Left ventricle myocardium inferior (tissue), 1 donor: ENCODE measurements at regions not wholly inside any gene's neighbourhood (a gene's known extent, or its start where the extent isn't known, plus 50 kb on each side); places are given as distances from the start of the nearest gene placed in this dataset.

Experiments used
- DNase-seq: peaks from one replicate; pipeline ENCODE4 v3.0.0-alpha.2; 2020
- H3K27ac ChIP-seq: fragments of 200-600 bp; replicated peaks from 2 replicates; pipeline ENCODE4 v1.8.0; 2021
- H3K27me3 ChIP-seq: fragments of 200-600 bp; 2 replicates; pipeline ENCODE4 v1.8.0; 2021; ENCODE audit warnings: low read depth
- H3K36me3 ChIP-seq: fragments of 200-600 bp; 2 replicates; pipeline ENCODE4 v1.8.0; 2021
- H3K4me1 ChIP-seq: fragments of 200-600 bp; 2 replicates; pipeline ENCODE4 v1.8.0; 2021
- H3K4me3 ChIP-seq: fragments of 200-600 bp; 2 replicates; pipeline ENCODE4 v1.8.0; 2021; ENCODE audit warnings: mild to moderate bottlenecking, moderate library complexity
- H3K9me3 ChIP-seq: fragments of 200-600 bp; replicated peaks from 2 replicates; pipeline ENCODE4 v1.8.0; 2021
- intact Hi-C: fragments of 100-400 bp; cut with micrococcal nuclease; formaldehyde crosslinking; loops from one replicate; pipeline ENCODE4 v1.11.0; 2022
- TF ChIP-seq, protein P1 (sequence below): fragments of 200-600 bp; IDR thresholded peaks from 2 replicates; pipeline ENCODE4 v1.8.0; 2021; ENCODE audit warnings: antibody characterized with exemption, mild to moderate bottlenecking, borderline replicate concordance
- donor health status: DM: no; HTN: yes; CAD: no; lungs with severe emphysema.

DNA sequence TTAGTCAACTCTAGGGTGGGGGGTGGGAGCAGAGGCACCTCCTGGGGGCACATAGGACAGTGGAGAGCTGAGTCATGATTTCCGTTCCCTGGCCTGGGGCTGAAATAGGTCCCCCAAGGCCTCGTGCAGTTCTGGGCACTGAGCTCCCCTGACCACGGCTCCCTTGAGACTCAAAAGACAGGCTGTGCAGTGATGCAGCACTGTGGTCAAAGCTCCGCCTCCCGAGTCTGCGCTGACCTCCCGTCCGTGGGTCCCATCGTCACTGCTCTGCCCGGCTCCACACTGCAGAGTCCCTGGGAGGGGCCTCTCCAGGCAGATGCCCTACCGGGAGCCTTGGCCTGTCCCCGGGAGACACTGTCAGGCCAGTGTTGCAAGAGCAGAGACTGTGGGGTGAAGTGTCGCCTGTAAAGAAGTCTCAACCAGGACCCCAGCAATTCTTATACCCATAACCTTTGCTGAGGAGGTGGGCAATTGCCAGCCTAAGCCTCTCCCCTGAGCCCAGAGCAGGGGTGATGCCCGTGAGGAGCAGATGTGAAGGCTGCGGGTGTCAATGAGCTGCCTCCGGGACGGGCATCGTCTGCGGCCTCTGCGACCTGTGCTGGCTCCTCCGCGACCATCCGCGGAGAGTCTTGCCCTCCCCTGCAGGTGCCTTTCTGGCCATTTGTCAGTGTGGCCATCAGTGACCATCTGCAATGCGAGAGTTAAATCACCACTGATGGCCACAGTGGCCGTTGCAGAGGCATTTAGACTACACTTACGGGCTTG is 877.3 kb downstream of the BRD1 start:
- intact Hi-C loops, result no loop called here
- Histone ChIP-seq H3K9me3 (no peaks in the 10 kb centered on the region), H3K4me1 (no peaks in the 10 kb centered on the region), H3K27ac (no peak overlapping the region), H3K36me3 (no peaks in the 10 kb centered on the region), H3K4me3 (no peak overlapping the region), H3K27me3 (peaks cover 45% of the 10 kb centered on the region)
- no peak for DNase-seq
- TF ChIP-seq, protein P1, sequence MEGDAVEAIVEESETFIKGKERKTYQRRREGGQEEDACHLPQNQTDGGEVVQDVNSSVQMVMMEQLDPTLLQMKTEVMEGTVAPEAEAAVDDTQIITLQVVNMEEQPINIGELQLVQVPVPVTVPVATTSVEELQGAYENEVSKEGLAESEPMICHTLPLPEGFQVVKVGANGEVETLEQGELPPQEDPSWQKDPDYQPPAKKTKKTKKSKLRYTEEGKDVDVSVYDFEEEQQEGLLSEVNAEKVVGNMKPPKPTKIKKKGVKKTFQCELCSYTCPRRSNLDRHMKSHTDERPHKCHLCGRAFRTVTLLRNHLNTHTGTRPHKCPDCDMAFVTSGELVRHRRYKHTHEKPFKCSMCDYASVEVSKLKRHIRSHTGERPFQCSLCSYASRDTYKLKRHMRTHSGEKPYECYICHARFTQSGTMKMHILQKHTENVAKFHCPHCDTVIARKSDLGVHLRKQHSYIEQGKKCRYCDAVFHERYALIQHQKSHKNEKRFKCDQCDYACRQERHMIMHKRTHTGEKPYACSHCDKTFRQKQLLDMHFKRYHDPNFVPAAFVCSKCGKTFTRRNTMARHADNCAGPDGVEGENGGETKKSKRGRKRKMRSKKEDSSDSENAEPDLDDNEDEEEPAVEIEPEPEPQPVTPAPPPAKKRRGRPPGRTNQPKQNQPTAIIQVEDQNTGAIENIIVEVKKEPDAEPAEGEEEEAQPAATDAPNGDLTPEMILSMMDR, result no peak

DNA sequence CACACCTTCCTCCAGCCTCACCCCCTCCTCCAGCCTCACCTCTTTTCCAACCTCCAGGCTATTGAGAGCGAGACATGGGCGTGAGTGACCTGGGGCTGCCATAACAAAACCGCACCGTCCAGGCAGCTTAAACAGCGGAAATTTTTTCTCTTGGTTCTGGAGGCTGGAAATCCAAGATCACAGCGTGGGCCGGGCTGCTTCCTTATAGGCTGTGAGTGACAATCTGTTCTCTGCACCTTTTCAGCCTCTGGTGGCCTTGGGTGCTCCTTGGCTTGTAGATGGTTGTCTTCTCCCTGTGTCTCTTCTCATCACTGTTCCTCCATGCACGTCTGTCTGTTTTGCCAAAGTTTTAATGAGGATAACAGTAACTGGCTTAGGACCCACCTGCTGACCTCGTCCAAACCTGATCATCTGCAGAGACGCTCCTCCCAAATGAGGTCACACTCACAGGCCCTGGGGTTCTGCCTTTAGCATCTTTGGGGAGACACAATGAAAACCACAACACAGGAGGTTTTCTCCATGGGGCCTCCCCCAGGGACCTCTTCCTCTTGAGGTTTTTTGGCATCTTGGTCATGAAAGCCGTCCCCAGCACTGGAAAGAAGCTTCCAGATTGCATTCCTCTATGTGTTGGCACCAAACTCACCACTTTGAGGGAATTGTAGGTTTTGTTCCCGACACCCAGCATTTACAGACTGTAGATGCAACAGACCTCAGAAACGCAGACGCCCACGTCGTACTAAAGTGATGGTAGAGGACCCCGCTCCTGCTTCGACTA is 878.1 kb downstream of the BRD1 start:
- H3K27ac ChIP-seq, result no peak overlapping the region
- H3K4me3 ChIP-seq, result no peak overlapping the region
- peaks cover 41% of the 10 kb centered on the region for H3K27me3 ChIP-seq
- H3K9me3 ChIP-seq, result no peaks in the 10 kb centered on the region
- H3K4me1 ChIP-seq, result no peaks in the 10 kb centered on the region
- intact Hi-C loops, result no loop called here
- DNase-seq, result no peak
- TF ChIP-seq, protein P1, result no peak
- H3K36me3 ChIP-seq, result no peaks in the 10 kb centered on the region

GRCh38 chr22:48948575-48949170 is 879.0 kb downstream of the BRD1 start:
- peaks cover 42% of the 10 kb centered on the region for H3K27me3 ChIP-seq
- intact Hi-C loops, result no loop called here
- DNase-seq, result no peak
- H3K36me3 ChIP-seq, result no peaks in the 10 kb centered on the region
- TF ChIP-seq, protein P1, result no peak
- H3K4me3 ChIP-seq, result no peak overlapping the region
- no peaks in the 10 kb centered on the region for H3K4me1 ChIP-seq
- H3K9me3 ChIP-seq, result no peaks in the 10 kb centered on the region
- H3K27ac ChIP-seq, result no peak overlapping the region

- Histone ChIP-seq H3K27ac (no peak overlapping the region), H3K9me3 (no peaks in the 10 kb centered on the region), H3K36me3 (no peaks in the 10 kb centered on the region), H3K4me3 (no peak overlapping the region), H3K27me3 (peaks cover 31% of the 10 kb centered on the region), H3K4me1 (no peaks in the 10 kb centered on the region)
- no peak for DNase-seq
- intact Hi-C loops, result no loop called here
- TF ChIP-seq, protein P1, result no peak
Measured at GRCh38 chr22:48947636-48948035, 880.0 kb downstream of the BRD1 start.

DNA sequence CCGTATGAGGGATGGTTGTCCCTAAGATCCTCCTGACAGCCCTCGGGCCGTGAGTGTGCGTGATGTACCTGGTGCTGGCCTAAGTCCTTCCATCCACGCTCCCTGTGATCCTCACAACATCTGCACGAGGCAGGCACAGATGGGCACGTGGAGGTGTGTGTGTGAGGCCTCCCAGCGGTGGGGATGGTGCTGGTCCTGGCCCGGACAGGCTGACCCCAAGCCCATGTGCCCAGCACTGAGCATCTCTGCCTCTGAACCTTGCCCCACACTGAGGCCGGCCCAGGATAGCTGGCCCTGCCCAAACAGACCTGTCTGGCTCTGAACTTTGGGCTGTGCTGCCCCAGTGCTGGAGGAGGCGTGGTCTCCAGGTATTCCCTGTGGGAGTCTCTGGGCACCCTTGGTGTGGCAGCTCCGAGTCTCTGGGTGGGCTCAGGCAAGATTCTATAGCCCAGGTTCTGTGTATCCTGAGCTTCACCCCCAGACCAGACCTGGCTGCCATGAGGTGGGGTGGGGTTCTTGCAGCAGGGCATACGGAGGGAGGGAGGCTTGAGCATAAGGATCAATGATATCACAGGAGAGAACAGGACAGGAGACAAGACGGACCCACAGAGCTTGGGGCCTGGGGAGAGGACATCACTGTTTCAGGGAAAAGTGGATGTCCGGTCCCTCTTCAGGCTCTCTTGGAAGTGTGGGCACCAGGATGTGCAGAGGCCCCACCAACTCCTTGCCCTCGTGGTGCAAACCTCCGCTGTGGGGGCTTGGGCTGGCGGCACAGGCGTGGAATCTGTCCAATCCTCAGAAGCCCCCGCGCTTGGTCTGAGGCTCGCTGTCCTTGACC is 881.8 kb downstream of the BRD1 start:
- TF ChIP-seq, protein P1, result no peak
- no peaks in the 10 kb centered on the region for H3K9me3 ChIP-seq
- no peak overlapping the region for H3K4me3 ChIP-seq
- DNase-seq, result no peak
- no peak overlapping the region for H3K27ac ChIP-seq
- intact Hi-C loops, result no loop called here
- H3K36me3 ChIP-seq, result no peaks in the 10 kb centered on the region
- no peaks in the 10 kb centered on the region for H3K4me1 ChIP-seq
- peaks cover 19% of the 10 kb centered on the region for H3K27me3 ChIP-seq
